ENCODE measurements at regions not wholly inside any gene's neighbourhood (a gene's known extent, or its start where the extent isn't known, plus 50 kb on each side); places are given as distances from the start of the nearest gene placed in this dataset.

GRCh38 chr18:24633121-24633520, 172.7 kb downstream of the HRH4 start:
- TF ChIP-seq ZFX (IDR thresholded peaks at IDR 0.05) (no peak), CTCF (conservative IDR thresholded peaks at IDR 0.05) (no peak)
- H3K27ac ChIP-seq, result no peak overlapping the region

- TF ChIP-seq ZFX (IDR thresholded peaks at IDR 0.05) (no peak), CTCF (conservative IDR thresholded peaks at IDR 0.05) (no peak)
- no peak overlapping the region for H3K27ac ChIP-seq
Measured at GRCh38 chr18:24649571-24649970, 189.1 kb downstream of the HRH4 start.

GRCh38 chr18:24651434-24651833, 191.0 kb downstream of the HRH4 start:
- TF ChIP-seq CTCF (conservative IDR thresholded peaks at IDR 0.05) (no peak), ZFX (IDR thresholded peaks at IDR 0.05) (no peak)
- H3K27ac ChIP-seq, result no peak overlapping the region

GRCh38 chr18:24656050-24656449, 195.6 kb downstream of the HRH4 start:
- H3K27ac ChIP-seq, result no peak overlapping the region
- TF ChIP-seq CTCF (conservative IDR thresholded peaks at IDR 0.05) (no peak), ZFX (IDR thresholded peaks at IDR 0.05) (no peak)

- H3K27ac ChIP-seq, result no peak overlapping the region
- TF ChIP-seq CTCF (conservative IDR thresholded peaks at IDR 0.05), result no peak
- no peak for TF ChIP-seq ZFX (IDR thresholded peaks at IDR 0.05)
Measured at GRCh38 chr18:24656551-24657443, 196.4 kb downstream of the HRH4 start.

- no peak for TF ChIP-seq CTCF (conservative IDR thresholded peaks at IDR 0.05)
- H3K27ac ChIP-seq, result no peak overlapping the region
Measured at GRCh38 chr18:24657444-24657842, 197.0 kb downstream of the HRH4 start.

GRCh38 chr18:24658302-24658701, 197.9 kb downstream of the HRH4 start:
- TF ChIP-seq ZFX (IDR thresholded peaks at IDR 0.05) (no peak), CTCF (conservative IDR thresholded peaks at IDR 0.05) (no peak)
- H3K27ac ChIP-seq, result no peak overlapping the region
